SH-SY5Y (cell line): ENCODE measurements at regions not wholly inside any gene's neighbourhood (a gene's known extent, or its start where the extent isn't known, plus 50 kb on each side); places are given as distances from the start of the nearest gene placed in this dataset.

Source experiments
- GATA2 ChIP-seq: IDR thresholded peaks from 2 replicates; pipeline ENCODE4 v1.6.1; 2011; ENCODE audit warnings: mild to moderate bottlenecking, low read depth, low read length
- GATA3 ChIP-seq: IDR thresholded peaks from 2 replicates; pipeline ENCODE4 v1.6.1; 2011; ENCODE audit warnings: low read depth, mild to moderate bottlenecking, low read length, moderate library complexity

DNA sequence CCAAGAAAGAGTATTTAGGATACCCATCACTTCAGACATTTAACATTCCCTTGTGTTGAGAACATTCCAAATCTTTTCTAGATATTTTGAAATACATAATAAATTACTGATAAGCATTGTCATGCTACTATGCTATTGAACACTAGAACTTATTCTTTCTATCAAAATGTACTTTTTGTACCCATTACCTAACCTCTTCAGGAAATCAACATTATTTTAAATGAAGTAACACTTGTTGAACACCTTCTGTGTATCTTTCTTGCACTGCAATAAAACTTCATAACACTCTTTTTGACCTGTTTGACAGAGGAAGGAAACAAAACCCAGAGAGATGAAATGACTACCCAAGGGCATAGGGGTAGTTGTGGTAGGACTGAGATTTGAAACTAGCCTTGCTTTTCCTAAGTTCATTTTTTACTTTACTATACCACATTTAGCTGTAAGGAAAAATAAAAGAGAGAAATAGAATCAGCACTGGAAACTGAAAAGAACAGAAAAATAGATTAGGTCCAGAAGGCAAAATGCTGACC, 99.4 kb downstream of the UCHL5 start:
- TF ChIP-seq GATA2 (no peak), GATA3 (no peak)
